Mucosa of descending colon (tissue), 3 donors: ENCODE measurements at regions not wholly inside any gene's neighbourhood (a gene's known extent, or its start where the extent isn't known, plus 50 kb on each side); places are given as distances from the start of the nearest gene placed in this dataset.

Experiments used
- ATAC-seq: fragments of 200-7000 bp; cut with Tn5 transposase; one replicate; pipeline ENCODE4 v1.9.1; 2020; ENCODE audit warnings: mild to moderate bottlenecking, moderate library complexity
- DNase-seq, 3 donors: peaks; one replicate each; pipeline ENCODE4 v3.0.0-alpha.2; 2020
- H3K36me3 ChIP-seq: fragments of 200-600 bp; one replicate; pipeline ENCODE4 v1.8.0; 2021; ENCODE audit warnings: low read depth, mild to moderate bottlenecking
- H3K4me1 ChIP-seq: fragments of 200-600 bp; one replicate; pipeline ENCODE4 v1.8.0; 2021; ENCODE audit warnings: low read depth, mild to moderate bottlenecking
- H3K4me3 ChIP-seq: fragments of 200-600 bp; one replicate; pipeline ENCODE4 v1.8.0; 2021; ENCODE audit warnings: mild to moderate bottlenecking
- H3K9me3 ChIP-seq: fragments of 200-600 bp; one replicate; pipeline ENCODE4 v1.8.0; 2021; ENCODE audit warnings: mild to moderate bottlenecking
- intact Hi-C, 2 donors: fragments of 100-400 bp; cut with DNase I in 1 of 2; cut with micrococcal nuclease in 1 of 2; formaldehyde crosslinking; loops; one replicate each; pipeline versions ENCODE4 v1.11.0 to v1.11.1; 2022; cut with DNase I, micrococcal nuclease
- TF ChIP-seq, protein P1 (sequence below): fragments of 200-600 bp; IDR thresholded peaks from one replicate; pipeline ENCODE4 v1.8.0; 2022; ENCODE audit warnings: antibody characterized with exemption, mild to moderate bottlenecking
- donor health status: DM: no; HTN: no; CAD: no; lungs with moderate emphysema.
- donor health status: DM: no; HTN: no; CAD: no.
- donor health status: DM: no; HTN: yes; CAD: no.

DNA sequence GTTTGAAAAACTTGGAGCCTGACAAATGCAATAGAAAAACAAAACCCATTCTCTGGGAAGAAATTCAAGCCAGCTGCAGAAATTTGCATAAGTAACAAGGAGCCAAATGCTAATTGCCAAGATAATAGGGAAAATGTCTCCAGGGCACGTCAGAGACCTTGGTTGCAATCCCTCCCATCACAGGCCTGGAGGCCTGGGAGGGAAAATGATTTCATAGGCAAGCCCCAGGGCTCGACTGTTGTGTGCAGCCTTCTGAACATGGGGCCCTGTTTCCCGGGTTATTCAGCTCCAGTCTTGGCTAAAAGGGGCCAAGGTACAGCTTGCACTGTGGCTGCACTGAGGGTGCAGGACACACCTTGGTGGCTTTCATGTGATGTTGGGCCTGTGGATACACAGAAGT, 760.4 kb upstream of the PABPC4L start:
- ATAC-seq = no peak
- H3K36me3 ChIP-seq = no peaks in the 10 kb centered on the region
- no peak overlapping the region for H3K4me3 ChIP-seq
- intact Hi-C loops = no loop called here
- TF ChIP-seq, protein P1, sequence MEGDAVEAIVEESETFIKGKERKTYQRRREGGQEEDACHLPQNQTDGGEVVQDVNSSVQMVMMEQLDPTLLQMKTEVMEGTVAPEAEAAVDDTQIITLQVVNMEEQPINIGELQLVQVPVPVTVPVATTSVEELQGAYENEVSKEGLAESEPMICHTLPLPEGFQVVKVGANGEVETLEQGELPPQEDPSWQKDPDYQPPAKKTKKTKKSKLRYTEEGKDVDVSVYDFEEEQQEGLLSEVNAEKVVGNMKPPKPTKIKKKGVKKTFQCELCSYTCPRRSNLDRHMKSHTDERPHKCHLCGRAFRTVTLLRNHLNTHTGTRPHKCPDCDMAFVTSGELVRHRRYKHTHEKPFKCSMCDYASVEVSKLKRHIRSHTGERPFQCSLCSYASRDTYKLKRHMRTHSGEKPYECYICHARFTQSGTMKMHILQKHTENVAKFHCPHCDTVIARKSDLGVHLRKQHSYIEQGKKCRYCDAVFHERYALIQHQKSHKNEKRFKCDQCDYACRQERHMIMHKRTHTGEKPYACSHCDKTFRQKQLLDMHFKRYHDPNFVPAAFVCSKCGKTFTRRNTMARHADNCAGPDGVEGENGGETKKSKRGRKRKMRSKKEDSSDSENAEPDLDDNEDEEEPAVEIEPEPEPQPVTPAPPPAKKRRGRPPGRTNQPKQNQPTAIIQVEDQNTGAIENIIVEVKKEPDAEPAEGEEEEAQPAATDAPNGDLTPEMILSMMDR = no peak
- H3K4me1 ChIP-seq = no peaks in the 10 kb centered on the region
- no peaks in the 10 kb centered on the region for H3K9me3 ChIP-seq
- no peak for DNase-seq

DNA sequence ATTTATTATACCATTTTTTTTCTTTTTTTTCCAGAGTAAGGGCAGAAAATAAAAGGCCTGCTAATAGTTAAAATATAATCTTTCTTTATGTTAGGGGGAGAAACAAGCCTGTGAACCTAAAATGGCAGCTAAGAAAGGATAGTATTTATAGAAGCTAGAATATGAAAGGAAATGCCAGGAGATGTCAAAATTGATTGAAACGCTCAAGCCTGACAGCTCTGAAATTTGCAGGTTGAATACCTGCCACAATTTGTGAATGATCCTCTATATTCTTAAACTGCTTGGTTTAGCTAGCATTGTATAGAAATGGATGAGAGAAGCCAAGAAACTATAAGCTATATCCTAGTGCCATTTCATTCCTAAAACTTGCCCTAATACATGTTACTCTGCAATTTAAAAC, 757.3 kb upstream of the PABPC4L start:
- ATAC-seq (no peak), DNase-seq (no peak)
- TF ChIP-seq, protein P1 = no peak
- Histone ChIP-seq H3K4me3 (no peak overlapping the region), H3K36me3 (no peaks in the 10 kb centered on the region), H3K9me3 (no peaks in the 10 kb centered on the region), H3K4me1 (no peaks in the 10 kb centered on the region)
- intact Hi-C loops = no loop called here

DNA sequence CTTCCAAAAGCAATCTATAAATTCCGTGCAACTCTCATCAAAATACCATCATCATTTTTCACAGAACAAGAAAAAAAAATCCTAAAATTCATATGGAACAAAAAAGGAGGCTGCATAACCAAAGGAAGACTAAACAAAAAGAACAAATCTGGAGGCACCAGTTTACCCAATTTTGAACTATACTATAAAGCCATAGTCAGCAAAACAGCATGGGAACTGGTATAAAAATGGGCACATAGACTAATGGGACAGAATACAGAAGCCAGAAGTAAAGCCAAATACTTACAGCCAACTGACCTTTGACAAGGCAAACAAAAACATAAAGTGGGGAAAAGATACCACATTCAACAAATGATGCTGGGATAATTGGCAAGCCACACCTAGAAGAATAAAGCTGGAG, 753.5 kb upstream of the PABPC4L start:
- DNase-seq (no peak), ATAC-seq (no peak)
- no peak overlapping the region for H3K4me3 ChIP-seq
- no peaks in the 10 kb centered on the region for H3K9me3 ChIP-seq
- TF ChIP-seq, protein P1 = no peak
- intact Hi-C loops = no loop called here
- H3K4me1 ChIP-seq = no peaks in the 10 kb centered on the region
- no peaks in the 10 kb centered on the region for H3K36me3 ChIP-seq

DNA sequence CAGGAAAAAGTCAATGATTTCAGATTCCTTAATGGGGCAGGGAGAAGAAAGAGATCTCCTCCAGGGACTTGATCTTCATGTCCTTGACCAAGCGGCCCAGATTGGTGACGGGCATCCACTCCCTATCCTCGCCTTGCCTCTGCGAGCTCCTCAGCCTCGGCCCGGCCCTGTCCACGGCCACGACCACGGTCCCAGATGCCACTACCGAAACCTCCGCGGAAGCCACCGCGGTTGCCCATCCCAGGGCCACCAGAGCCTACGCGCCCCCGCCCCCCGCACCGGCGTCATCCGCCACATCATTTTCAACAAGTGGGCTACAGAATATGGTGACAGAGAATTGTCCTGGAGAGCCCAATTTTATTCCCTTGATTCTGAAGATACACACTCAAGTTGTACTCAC, 751.2 kb upstream of the PABPC4L start:
- ATAC-seq (no peak), DNase-seq (no peak)
- TF ChIP-seq, protein P1 = no peak
- no peaks in the 10 kb centered on the region for H3K9me3 ChIP-seq
- intact Hi-C loops = no loop called here
- H3K36me3 ChIP-seq = no peaks in the 10 kb centered on the region
- H3K4me1 ChIP-seq = no peaks in the 10 kb centered on the region
- no peak overlapping the region for H3K4me3 ChIP-seq

DNA sequence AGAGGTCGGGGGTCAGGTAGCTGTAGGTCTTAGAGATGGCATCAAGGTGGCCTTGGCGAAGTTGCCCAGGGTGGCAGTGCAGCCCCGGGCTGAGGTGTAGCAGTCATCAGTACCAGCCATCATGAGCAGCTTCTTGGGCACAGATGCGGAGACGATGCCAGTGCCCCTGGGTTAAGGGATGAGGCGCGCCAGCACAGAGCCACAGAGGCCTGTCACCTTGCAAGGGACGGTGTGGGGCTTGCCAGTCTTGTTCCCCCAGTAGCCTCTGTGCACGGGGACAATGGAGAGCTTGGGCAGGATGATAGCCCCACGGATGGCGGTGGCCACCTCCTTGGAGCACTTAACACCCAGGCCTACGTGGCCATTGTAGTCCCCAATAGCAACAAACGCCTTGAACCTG, 750.7 kb upstream of the PABPC4L start:
- intact Hi-C loops = no loop called here
- TF ChIP-seq, protein P1 = no peak
- DNase-seq (no peak), ATAC-seq (no peak)
- Histone ChIP-seq H3K36me3 (no peaks in the 10 kb centered on the region), H3K4me1 (no peaks in the 10 kb centered on the region), H3K4me3 (no peak overlapping the region), H3K9me3 (no peaks in the 10 kb centered on the region)

DNA sequence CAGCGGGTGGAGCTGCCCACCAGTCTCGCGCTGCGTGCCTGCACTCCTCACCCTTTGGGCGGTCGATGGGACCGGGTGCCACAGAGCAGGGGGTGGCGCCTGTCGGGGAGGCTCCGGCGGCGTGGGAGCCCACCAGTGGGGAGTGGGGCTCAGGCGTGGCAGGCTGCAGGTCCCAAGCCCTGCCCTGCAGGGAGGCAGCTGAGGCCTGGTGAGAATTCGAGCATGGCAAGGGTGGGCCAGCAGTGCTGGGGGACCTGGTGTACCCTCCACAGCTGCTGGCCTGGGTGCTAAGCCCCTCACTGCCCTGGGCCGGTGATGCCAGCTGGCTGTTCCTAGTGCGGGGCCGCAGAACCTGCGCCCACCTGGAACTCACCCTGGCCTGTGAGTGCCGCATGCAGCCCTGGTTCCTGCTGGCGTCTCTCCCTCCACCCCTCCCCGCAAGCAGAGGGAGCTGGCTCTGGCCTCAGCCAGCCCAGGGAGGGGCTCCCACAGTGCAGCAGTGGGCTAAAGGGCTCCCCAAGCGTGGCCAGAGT, 746.6 kb upstream of the PABPC4L start:
- intact Hi-C loops = no loop called here
- Histone ChIP-seq H3K9me3 (no peaks in the 10 kb centered on the region), H3K4me1 (no peaks in the 10 kb centered on the region), H3K36me3 (no peaks in the 10 kb centered on the region), H3K4me3 (no peak overlapping the region)
- TF ChIP-seq, protein P1 = no peak
- no peak for DNase-seq
- no peak for ATAC-seq
